Vagina (tissue), 2 donors: ENCODE measurements at regions not wholly inside any gene's neighbourhood (a gene's known extent, or its start where the extent isn't known, plus 50 kb on each side); places are given as distances from the start of the nearest gene placed in this dataset.

Experiments
- DNase-seq, 2 donors: peaks; one replicate each; pipeline ENCODE4 v3.0.0-alpha.2; 2017; ENCODE audit errors: extremely low spot score in 2 of 2
- H3K27ac ChIP-seq: fragments of 200-600 bp; sonication (generic); one replicate; pipeline ENCODE4 v1.5.1; 2019
- H3K27me3 ChIP-seq: fragments of 200-600 bp; sonication (generic); one replicate; pipeline ENCODE4 v1.5.1; 2019
- H3K36me3 ChIP-seq, 2 donors: fragments of 200-600 bp; sonication (generic); one replicate each; pipeline ENCODE4 v1.5.1; 2017 to 2019
- H3K4me1 ChIP-seq: fragments of 200-600 bp; sonication (generic); one replicate; pipeline ENCODE4 v1.5.1; 2019
- H3K4me3 ChIP-seq, 2 donors: fragments of 200-600 bp; sonication (generic); 1 replicate in 1 of 2; 2 replicates in 1 of 2; pipeline ENCODE4 v1.5.1; 2016 to 2019
- H3K9me3 ChIP-seq: fragments of 200-600 bp; sonication (generic); one replicate; pipeline ENCODE4 v1.5.1; 2019
- CTCF ChIP-seq, 3 experiments: fragments of 450-650 bp in 2 of 3; fragments of 200-600 bp in 1 of 3; sonication (generic) in 1 of 3; IDR thresholded peaks; one replicate each; pipeline ENCODE4 v1.5.1; 2017 to 2019; ENCODE audit warnings: antibody characterized with exemption in 3 of 3, mild to moderate bottlenecking in 2 of 3, moderate library complexity in 2 of 3
- POLR2A ChIP-seq, 2 donors: fragments of 450-650 bp; IDR thresholded peaks; one replicate each; pipeline ENCODE4 v1.6.1; 2017; ENCODE audit warnings: antibody characterized with exemption in 2 of 2, mild to moderate bottlenecking in 2 of 2, moderate library complexity in 2 of 2
- POLR2AphosphoS5 ChIP-seq, 2 donors: sonication (generic); formaldehyde crosslinking; IDR thresholded peaks; one replicate each; pipeline ENCODE4 v1.9.0; 2017; ENCODE audit warnings: antibody characterized with exemption in 2 of 2, mild to moderate bottlenecking in 2 of 2, low read depth in 1 of 2; ENCODE audit not compliant: insufficient read depth in 1 of 2
- intact Hi-C: fragments of 100-400 bp; cut with DNase I; formaldehyde crosslinking; loops from one replicate; pipeline ENCODE4 v1.15.1; 2023

GRCh38 chr1:56098946-56099345 is 480.4 kb downstream of the PLPP3 start:
- Histone ChIP-seq H3K4me3 (no peak overlapping the region), H3K4me1 (no peaks in the 10 kb centered on the region), H3K27ac (no peak overlapping the region), H3K9me3 (no peaks in the 10 kb centered on the region), H3K36me3 (no peaks in the 10 kb centered on the region), H3K27me3 (no peaks in the 10 kb centered on the region)
- TF ChIP-seq CTCF (IDR thresholded peaks at IDR 0.05) (no peak), POLR2AphosphoS5 (IDR thresholded peaks at IDR 0.05; ENCODE audit: insufficient read depth in 1 of 2, low read depth in 1 of 2) (no peak), POLR2A (IDR thresholded peaks at IDR 0.05) (no peak)
- intact Hi-C loops = no loop called here
- no peak for DNase-seq

GRCh38 chr1:56097713-56098112 is 481.6 kb downstream of the PLPP3 start:
- Histone ChIP-seq H3K4me3 (no peak overlapping the region), H3K36me3 (no peaks in the 10 kb centered on the region), H3K27me3 (no peaks in the 10 kb centered on the region), H3K9me3 (no peaks in the 10 kb centered on the region), H3K4me1 (peaks cover 7% of the 10 kb centered on the region), H3K27ac (no peak overlapping the region)
- TF ChIP-seq CTCF (IDR thresholded peaks at IDR 0.05) (no peak), POLR2AphosphoS5 (IDR thresholded peaks at IDR 0.05; ENCODE audit: insufficient read depth in 1 of 2, low read depth in 1 of 2) (no peak), POLR2A (IDR thresholded peaks at IDR 0.05) (no peak)
- intact Hi-C loops = no loop called here
- no peak for DNase-seq

GRCh38 chr1:56095696-56096665 is 483.4 kb downstream of the PLPP3 start:
- no peaks in the 10 kb centered on the region for H3K27me3 ChIP-seq
- H3K4me3 ChIP-seq = no peak overlapping the region
- no peaks in the 10 kb centered on the region for H3K36me3 ChIP-seq
- DNase-seq = no peak
- intact Hi-C loops = no loop called here
- peak overlapping the region; percentile 12 for H3K27ac ChIP-seq
- TF ChIP-seq POLR2A (IDR thresholded peaks at IDR 0.05) (no peak), CTCF (IDR thresholded peaks at IDR 0.05) (no peak), POLR2AphosphoS5 (IDR thresholded peaks at IDR 0.05; ENCODE audit: insufficient read depth in 1 of 2, low read depth in 1 of 2) (no peak)
- no peaks in the 10 kb centered on the region for H3K9me3 ChIP-seq
- peaks cover 7% of the 10 kb centered on the region for H3K4me1 ChIP-seq

- intact Hi-C loops = no loop called here
- Histone ChIP-seq H3K4me3 (no peak overlapping the region), H3K36me3 (no peaks in the 10 kb centered on the region), H3K27me3 (no peaks in the 10 kb centered on the region), H3K4me1 (peaks cover 7% of the 10 kb centered on the region), H3K27ac (peak overlapping the region; percentile 48), H3K9me3 (no peaks in the 10 kb centered on the region)
- DNase-seq = no peak
- no peak for TF ChIP-seq CTCF (IDR thresholded peaks at IDR 0.05)
- no peak for TF ChIP-seq POLR2A (IDR thresholded peaks at IDR 0.05)
- no peak for TF ChIP-seq POLR2AphosphoS5 (IDR thresholded peaks at IDR 0.05; ENCODE audit: insufficient read depth in 1 of 2, low read depth in 1 of 2)
These were observed 485.2 kb downstream of the PLPP3 start for GRCh38 chr1:56094168-56094567.
